ENCODE measurements at regions not wholly inside any gene's neighbourhood (a gene's known extent, or its start where the extent isn't known, plus 50 kb on each side); places are given as distances from the start of the nearest gene placed in this dataset.

DNA sequence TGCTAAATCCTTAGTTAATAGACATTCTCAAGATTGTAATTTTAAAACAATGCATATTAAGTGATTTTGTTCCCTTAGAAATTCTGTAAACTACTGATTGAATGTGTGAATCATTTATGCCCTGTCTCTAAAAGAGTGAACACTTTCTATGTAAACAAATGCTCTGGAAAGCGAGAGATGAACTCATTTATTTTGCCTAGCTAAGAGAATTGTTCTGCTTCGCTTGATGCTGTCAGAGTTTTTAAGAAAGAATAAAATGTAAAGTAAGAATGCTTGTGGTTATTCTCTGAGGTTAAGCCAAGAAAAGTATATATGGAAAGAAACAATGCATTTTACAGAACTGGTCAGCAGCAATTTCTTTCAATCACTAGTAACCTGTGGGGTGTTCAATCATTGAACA is 347.4 kb upstream of the NUDT12 start:
- Histone ChIP-seq H3K27ac (ENCODE audit: low read depth, low read length) (no peak overlapping the region), H3K79me2 (ENCODE audit: insufficient read depth, low read length) (no peaks in the 10 kb centered on the region), H3K36me3 (ENCODE audit: control insufficient read depth in 1 of 2, insufficient read depth in 2 of 2, low read length in 2 of 2) (no peaks in the 10 kb centered on the region), H3K4me1 (ENCODE audit: control insufficient read depth in 1 of 2, insufficient read depth in 2 of 2, low read length in 2 of 2) (no peaks in the 10 kb centered on the region), H2AFZ (ENCODE audit: low read depth, low read length, poor library complexity, severe bottlenecking) (no peak overlapping the region), H3K4me2 (ENCODE audit: low read length) (no peak overlapping the region), H4K20me1 (ENCODE audit: insufficient read depth) (no peaks in the 10 kb centered on the region), H3K27me3 (ENCODE audit: insufficient read depth, low read length) (no peaks in the 10 kb centered on the region), H3K4me3 (replicated peaks in 1 of 2; ENCODE audit: low read depth in 1 of 2, low read length in 2 of 2) (no peak overlapping the region), H3K9me2 (ENCODE audit: insufficient read depth) (no peaks in the 10 kb centered on the region), H3K9me3 (ENCODE audit: control insufficient read depth in 1 of 2, insufficient read depth in 1 of 2, low read depth in 1 of 2, low read length in 2 of 2) (no peaks in the 10 kb centered on the region), H3K9ac (ENCODE audit: low read length) (no peak overlapping the region)
- ChIA-PET CTCF (no interaction called here), RAD21 (ENCODE audit: low non-redundant PET in 1 of 2, low total read pairs in 2 of 2, uncharacterized antibody in 2 of 2, unreplicated experiment in 2 of 2) (no interaction called here), POLR2A (no interaction called here)
- no peak for TF ChIP-seq TCF7L2 (IDR thresholded peaks at IDR 0.05; ENCODE audit: borderline replicate concordance, extremely low read depth, insufficient read depth, insufficient read length)
- TF ChIP-seq POLR2AphosphoS5 (IDR thresholded peaks at IDR 0.05; ENCODE audit: low read depth, low read length): no peak
- TF ChIP-seq, protein P1, sequence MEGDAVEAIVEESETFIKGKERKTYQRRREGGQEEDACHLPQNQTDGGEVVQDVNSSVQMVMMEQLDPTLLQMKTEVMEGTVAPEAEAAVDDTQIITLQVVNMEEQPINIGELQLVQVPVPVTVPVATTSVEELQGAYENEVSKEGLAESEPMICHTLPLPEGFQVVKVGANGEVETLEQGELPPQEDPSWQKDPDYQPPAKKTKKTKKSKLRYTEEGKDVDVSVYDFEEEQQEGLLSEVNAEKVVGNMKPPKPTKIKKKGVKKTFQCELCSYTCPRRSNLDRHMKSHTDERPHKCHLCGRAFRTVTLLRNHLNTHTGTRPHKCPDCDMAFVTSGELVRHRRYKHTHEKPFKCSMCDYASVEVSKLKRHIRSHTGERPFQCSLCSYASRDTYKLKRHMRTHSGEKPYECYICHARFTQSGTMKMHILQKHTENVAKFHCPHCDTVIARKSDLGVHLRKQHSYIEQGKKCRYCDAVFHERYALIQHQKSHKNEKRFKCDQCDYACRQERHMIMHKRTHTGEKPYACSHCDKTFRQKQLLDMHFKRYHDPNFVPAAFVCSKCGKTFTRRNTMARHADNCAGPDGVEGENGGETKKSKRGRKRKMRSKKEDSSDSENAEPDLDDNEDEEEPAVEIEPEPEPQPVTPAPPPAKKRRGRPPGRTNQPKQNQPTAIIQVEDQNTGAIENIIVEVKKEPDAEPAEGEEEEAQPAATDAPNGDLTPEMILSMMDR (IDR thresholded peaks at IDR 0.05 in 2 of 3, conservative IDR thresholded peaks at IDR 0.05 in 1 of 3; ENCODE audit: borderline replicate concordance in 1 of 3, insufficient read depth in 1 of 3, low read depth in 2 of 3, low read length in 2 of 3): no peak
- no peak for TF ChIP-seq ELF1 (IDR thresholded peaks at IDR 0.05; ENCODE audit: borderline replicate concordance, low read depth)
- no peak for TF ChIP-seq YY1 (IDR thresholded peaks at IDR 0.05; ENCODE audit: extremely low read depth, insufficient replicate concordance, low read depth, low read length)
- no peak for TF ChIP-seq CEBPB (IDR thresholded peaks at IDR 0.05; ENCODE audit: low read depth)
- no peak for TF ChIP-seq SIN3A (IDR thresholded peaks at IDR 0.05; ENCODE audit: low read depth)
- TF ChIP-seq, protein P2, sequence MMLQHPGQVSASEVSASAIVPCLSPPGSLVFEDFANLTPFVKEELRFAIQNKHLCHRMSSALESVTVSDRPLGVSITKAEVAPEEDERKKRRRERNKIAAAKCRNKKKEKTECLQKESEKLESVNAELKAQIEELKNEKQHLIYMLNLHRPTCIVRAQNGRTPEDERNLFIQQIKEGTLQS (IDR thresholded peaks at IDR 0.05): no peak
- TF ChIP-seq SRF (IDR thresholded peaks at IDR 0.05; ENCODE audit: low read depth): no peak
- TF ChIP-seq ZFX (IDR thresholded peaks at IDR 0.05): no peak
- no peak for TF ChIP-seq EGR1 (IDR thresholded peaks at IDR 0.05; ENCODE audit: low read depth)
- TF ChIP-seq, protein P3, sequence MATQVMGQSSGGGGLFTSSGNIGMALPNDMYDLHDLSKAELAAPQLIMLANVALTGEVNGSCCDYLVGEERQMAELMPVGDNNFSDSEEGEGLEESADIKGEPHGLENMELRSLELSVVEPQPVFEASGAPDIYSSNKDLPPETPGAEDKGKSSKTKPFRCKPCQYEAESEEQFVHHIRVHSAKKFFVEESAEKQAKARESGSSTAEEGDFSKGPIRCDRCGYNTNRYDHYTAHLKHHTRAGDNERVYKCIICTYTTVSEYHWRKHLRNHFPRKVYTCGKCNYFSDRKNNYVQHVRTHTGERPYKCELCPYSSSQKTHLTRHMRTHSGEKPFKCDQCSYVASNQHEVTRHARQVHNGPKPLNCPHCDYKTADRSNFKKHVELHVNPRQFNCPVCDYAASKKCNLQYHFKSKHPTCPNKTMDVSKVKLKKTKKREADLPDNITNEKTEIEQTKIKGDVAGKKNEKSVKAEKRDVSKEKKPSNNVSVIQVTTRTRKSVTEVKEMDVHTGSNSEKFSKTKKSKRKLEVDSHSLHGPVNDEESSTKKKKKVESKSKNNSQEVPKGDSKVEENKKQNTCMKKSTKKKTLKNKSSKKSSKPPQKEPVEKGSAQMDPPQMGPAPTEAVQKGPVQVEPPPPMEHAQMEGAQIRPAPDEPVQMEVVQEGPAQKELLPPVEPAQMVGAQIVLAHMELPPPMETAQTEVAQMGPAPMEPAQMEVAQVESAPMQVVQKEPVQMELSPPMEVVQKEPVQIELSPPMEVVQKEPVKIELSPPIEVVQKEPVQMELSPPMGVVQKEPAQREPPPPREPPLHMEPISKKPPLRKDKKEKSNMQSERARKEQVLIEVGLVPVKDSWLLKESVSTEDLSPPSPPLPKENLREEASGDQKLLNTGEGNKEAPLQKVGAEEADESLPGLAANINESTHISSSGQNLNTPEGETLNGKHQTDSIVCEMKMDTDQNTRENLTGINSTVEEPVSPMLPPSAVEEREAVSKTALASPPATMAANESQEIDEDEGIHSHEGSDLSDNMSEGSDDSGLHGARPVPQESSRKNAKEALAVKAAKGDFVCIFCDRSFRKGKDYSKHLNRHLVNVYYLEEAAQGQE (IDR thresholded peaks at IDR 0.05; ENCODE audit: low read depth): no peak
- TF ChIP-seq CBX3 (IDR thresholded peaks at IDR 0.05; ENCODE audit: low read depth): no peak
- no peak for TF ChIP-seq SP1 (IDR thresholded peaks at IDR 0.05; ENCODE audit: low read depth)
- TF ChIP-seq POLR2A (IDR thresholded peaks at IDR 0.05; ENCODE audit: borderline replicate concordance, extremely low read depth, insufficient read depth, insufficient read length): no peak
- TF ChIP-seq, protein P4, sequence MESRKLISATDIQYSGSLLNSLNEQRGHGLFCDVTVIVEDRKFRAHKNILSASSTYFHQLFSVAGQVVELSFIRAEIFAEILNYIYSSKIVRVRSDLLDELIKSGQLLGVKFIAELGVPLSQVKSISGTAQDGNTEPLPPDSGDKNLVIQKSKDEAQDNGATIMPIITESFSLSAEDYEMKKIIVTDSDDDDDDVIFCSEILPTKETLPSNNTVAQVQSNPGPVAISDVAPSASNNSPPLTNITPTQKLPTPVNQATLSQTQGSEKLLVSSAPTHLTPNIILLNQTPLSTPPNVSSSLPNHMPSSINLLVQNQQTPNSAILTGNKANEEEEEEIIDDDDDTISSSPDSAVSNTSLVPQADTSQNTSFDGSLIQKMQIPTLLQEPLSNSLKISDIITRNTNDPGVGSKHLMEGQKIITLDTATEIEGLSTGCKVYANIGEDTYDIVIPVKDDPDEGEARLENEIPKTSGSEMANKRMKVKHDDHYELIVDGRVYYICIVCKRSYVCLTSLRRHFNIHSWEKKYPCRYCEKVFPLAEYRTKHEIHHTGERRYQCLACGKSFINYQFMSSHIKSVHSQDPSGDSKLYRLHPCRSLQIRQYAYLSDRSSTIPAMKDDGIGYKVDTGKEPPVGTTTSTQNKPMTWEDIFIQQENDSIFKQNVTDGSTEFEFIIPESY (IDR thresholded peaks at IDR 0.05; ENCODE audit: extremely low read depth, insufficient replicate concordance, low read length): no peak
- no peak for TF ChIP-seq EZH2 (IDR thresholded peaks at IDR 0.05)
- TF ChIP-seq ZNF274 (IDR thresholded peaks at IDR 0.05; ENCODE audit: low read depth, low read length): no peak
- TF ChIP-seq JUND (IDR thresholded peaks at IDR 0.05): no peak
- DNase-seq (ENCODE audit: low read depth, low spot score) (no peak), ATAC-seq (no peak)
- no TSS peak for BruUV-seq (replicated peaks)
- intact Hi-C loops (cut with micrococcal nuclease): no loop called here

Data from HCT116 (cell line).